GM23338 (cell line): ENCODE measurements at regions not wholly inside any gene's neighbourhood (a gene's known extent, or its start where the extent isn't known, plus 50 kb on each side); places are given as distances from the start of the nearest gene placed in this dataset.

ENCODE experiments used
- ATAC-seq: fragments of 200-7000 bp; cut with Tn5 transposase; 3 replicates; pipeline ENCODE4 v1.9.1; 2020
- DNase-seq: peaks from one replicate; pipeline ENCODE4 v3.0.0-alpha.2; 2015; ENCODE audit warnings: low spot score
- H2AFZ ChIP-seq: fragments of 200-600 bp; sonication (generic); 2 replicates; pipeline ENCODE4 v1.8.0; 2016; ENCODE audit warnings: antibody characterized with exemption, mild to moderate bottlenecking, moderate library complexity
- H3F3A ChIP-seq: fragments of 200-600 bp; sonication (generic); replicated peaks from 2 replicates; pipeline ENCODE4 v1.8.0; 2017; ENCODE audit warnings: antibody characterized with exemption, mixed run types, low read depth
- H3K27ac ChIP-seq: fragments of 200-600 bp; sonication (generic); 2 replicates; pipeline ENCODE4 v1.6.1; 2016; ENCODE audit warnings: low read depth
- H3K27me3 ChIP-seq: fragments of 200-600 bp; sonication (generic); 2 replicates; pipeline ENCODE4 v1.8.0; 2016; ENCODE audit warnings: mild to moderate bottlenecking, mixed run types, moderate library complexity; ENCODE audit not compliant: insufficient read depth
- H3K36me3 ChIP-seq: fragments of 200-600 bp; sonication (generic); 2 replicates; pipeline ENCODE4 v1.8.0; 2016; ENCODE audit warnings: mild to moderate bottlenecking; ENCODE audit not compliant: insufficient read depth
- H3K4me1 ChIP-seq: fragments of 200-600 bp; sonication (generic); 2 replicates; pipeline ENCODE4 v1.8.0; 2016; ENCODE audit warnings: mild to moderate bottlenecking, moderate library complexity; ENCODE audit not compliant: insufficient read depth
- H3K4me2 ChIP-seq: fragments of 200-600 bp; sonication (generic); 2 replicates; pipeline ENCODE4 v1.7.1; 2017; ENCODE audit warnings: mixed run types
- H3K4me3 ChIP-seq: fragments of 200-600 bp; sonication (generic); 2 replicates; pipeline ENCODE4 v1.6.1; 2016; ENCODE audit warnings: mixed run types
- H3K79me2 ChIP-seq: fragments of 200-600 bp; sonication (generic); replicated peaks from 2 replicates; pipeline ENCODE4 v1.8.0; 2017; ENCODE audit warnings: mild to moderate bottlenecking; ENCODE audit not compliant: insufficient read depth
- H3K9me2 ChIP-seq: fragments of 200-600 bp; sonication (generic); 2 replicates; pipeline ENCODE4 v1.8.0; 2017; ENCODE audit not compliant: insufficient read depth
- H4K20me1 ChIP-seq: fragments of 200-600 bp; sonication (generic); replicated peaks from 2 replicates; pipeline ENCODE4 v1.8.0; 2017; ENCODE audit warnings: mild to moderate bottlenecking; ENCODE audit not compliant: insufficient read depth
- H3K27ac Mint-ChIP-seq: 2 replicates; pipeline ENCODE4 v1.8.0; 2020; ENCODE audit warnings: inconsistent platforms, mild to moderate bottlenecking, moderate library complexity, mixed read lengths
- H3K27me3 Mint-ChIP-seq: 3 replicates; pipeline ENCODE4 v1.8.0; 2022; ENCODE audit warnings: low read depth, mild to moderate bottlenecking, moderate library complexity, mixed read lengths, inconsistent platforms; ENCODE audit not compliant: insufficient read depth, poor library complexity
- H3K36me3 Mint-ChIP-seq: 3 replicates; pipeline ENCODE4 v1.8.0; 2021; ENCODE audit warnings: low read depth, mild to moderate bottlenecking, inconsistent platforms, moderate library complexity, mixed read lengths
- H3K4me1 Mint-ChIP-seq: 3 replicates; pipeline ENCODE4 v1.8.0; 2020; ENCODE audit warnings: mild to moderate bottlenecking, inconsistent platforms, mixed read lengths
- H3K4me3 Mint-ChIP-seq: 3 replicates; pipeline ENCODE4 v1.8.0; 2021; ENCODE audit warnings: moderate library complexity, mild to moderate bottlenecking, inconsistent platforms, mixed read lengths
- H3K9me3 Mint-ChIP-seq: 3 replicates; pipeline ENCODE4 v1.8.0; 2020; ENCODE audit warnings: moderate library complexity, mild to moderate bottlenecking, inconsistent platforms, mixed read lengths
- CTCF ChIP-seq, 2 experiments: fragments of 200-600 bp in 1 of 2; sonication (generic) in 1 of 2; conservative IDR thresholded peaks; 2 replicates each; pipeline versions ENCODE4 v1.5.1 to v1.6.1; 2016 to 2017; ENCODE audit warnings: antibody characterized with exemption in 2 of 2, low read depth in 2 of 2, mild to moderate bottlenecking in 2 of 2, moderate library complexity in 1 of 2
- ETS1 ChIP-seq: IDR thresholded peaks from 2 replicates; pipeline ENCODE4 v1.6.1; 2016; ENCODE audit warnings: antibody characterized with exemption
- EZH2phosphoT487 ChIP-seq: fragments of 200-600 bp; sonication (generic); IDR thresholded peaks from one replicate; pipeline ENCODE4 v1.8.1; 2018; ENCODE audit warnings: antibody characterized with exemption; ENCODE audit not compliant: unreplicated experiment
- REST ChIP-seq: IDR thresholded peaks from one replicate; pipeline ENCODE4 v1.6.1; 2018; ENCODE audit warnings: antibody characterized with exemption; ENCODE audit not compliant: unreplicated experiment
- ZNF462 ChIP-seq: fragments of 250-450 bp; sonication (Bioruptor Pico); IDR thresholded peaks from 2 replicates; pipeline ENCODE4 v1.5.0; 2020; ENCODE audit warnings: mild to moderate bottlenecking, moderate library complexity

- no peak for TF ChIP-seq ZNF462 (CRISPR knock-in tag)
Measured at GRCh38 chr3:67821135-67821534, 166.7 kb upstream of the SUCLG2 start (continued).

GRCh38 chr3:67819447-67819846 lies 165.0 kb upstream of the SUCLG2 start:
- H3K4me2 ChIP-seq, result no peak overlapping the region
- H3K9me3 Mint-ChIP-seq, result no peaks in the 10 kb centered on the region
- H3F3A ChIP-seq, result no peaks in the 10 kb centered on the region
- DNase-seq (peak; percentile 54), ATAC-seq (peak; percentile 97)
- no peak overlapping the region for H3K27ac Mint-ChIP-seq
- H3K36me3 Mint-ChIP-seq, result no peaks in the 10 kb centered on the region
- H3K4me1 ChIP-seq, result no peaks in the 10 kb centered on the region; the same call in 1 of the 2 replicates
- peaks cover 3% of the 10 kb centered on the region for H3K27me3 Mint-ChIP-seq
- no peak overlapping the region for H2AFZ ChIP-seq
- H3K4me3 ChIP-seq, result no peak overlapping the region
- H3K4me3 Mint-ChIP-seq, result no peak overlapping the region
- H4K20me1 ChIP-seq, result no peaks in the 10 kb centered on the region
- H3K27me3 ChIP-seq, result no peaks in the 10 kb centered on the region
- H3K4me1 Mint-ChIP-seq, result peaks cover 2% of the 10 kb centered on the region; the same call in 2 of the 3 replicates
- H3K27ac ChIP-seq, result no peak overlapping the region
- H3K9me2 ChIP-seq, result no peaks in the 10 kb centered on the region
- H3K36me3 ChIP-seq, result no peaks in the 10 kb centered on the region
- H3K79me2 ChIP-seq, result no peaks in the 10 kb centered on the region
- TF ChIP-seq ETS1 (no peak), EZH2phosphoT487 (no peak), REST (no peak), CTCF (conservative IDR thresholded peaks at IDR 0.05; ENCODE audit: low read depth in 2 of 2) (peak; percentile 64 to 81)
